Naive B cell (primary cell): ENCODE measurements at regions not wholly inside any gene's neighbourhood (a gene's known extent, or its start where the extent isn't known, plus 50 kb on each side); places are given as distances from the start of the nearest gene placed in this dataset.

Experiments used
- ATAC-seq, 2 donors: fragments of 150-1000 bp; cut with Tn5 transposase; 2 replicates each; pipeline ENCODE4 v1.10.0; 2021; ENCODE audit warnings: low read depth in 2 of 2, mild to moderate bottlenecking in 2 of 2, moderate library complexity in 2 of 2
- DNase-seq: peaks from one replicate; pipeline ENCODE4 v3.0.0; 2022
- H3K27ac Mint-ChIP-seq, 6 donors: one replicate each; pipeline ENCODE4 v1.8.0; 2020 to 2022; ENCODE audit warnings: mild to moderate bottlenecking in 6 of 6, mixed read lengths in 6 of 6, moderate library complexity in 5 of 6, inconsistent platforms in 2 of 6
- H3K27me3 Mint-ChIP-seq, 3 donors: one replicate each; pipeline ENCODE4 v1.8.0; 2021 to 2022; ENCODE audit warnings: mixed read lengths in 3 of 3, mild to moderate bottlenecking in 1 of 3
- H3K36me3 Mint-ChIP-seq, 2 donors: one replicate each; pipeline ENCODE4 v1.8.0; 2020 to 2022; ENCODE audit warnings: mixed read lengths in 2 of 2, inconsistent platforms in 1 of 2, mild to moderate bottlenecking in 1 of 2
- H3K4me1 Mint-ChIP-seq, 3 donors: one replicate each; pipeline ENCODE4 v1.8.0; 2020 to 2022; ENCODE audit warnings: mixed read lengths in 3 of 3, inconsistent platforms in 1 of 3, mild to moderate bottlenecking in 1 of 3, moderate library complexity in 1 of 3
- H3K4me3 Mint-ChIP-seq, 8 donors: one replicate each; pipeline ENCODE4 v1.8.0; 2020 to 2022; ENCODE audit warnings: mild to moderate bottlenecking in 8 of 8, mixed read lengths in 8 of 8, moderate library complexity in 8 of 8, inconsistent platforms in 2 of 8
- H3K9me3 Mint-ChIP-seq, 7 donors: one replicate each; pipeline ENCODE4 v1.8.0; 2020 to 2022; ENCODE audit warnings: mixed read lengths in 7 of 7, mild to moderate bottlenecking in 5 of 7, inconsistent platforms in 2 of 7, moderate library complexity in 1 of 7

GRCh38 chr7:84578825-84579224, 384.2 kb upstream of the SEMA3A start:
- DNase-seq (no peak), ATAC-seq (no peak)
- H3K4me1 Mint-ChIP-seq = no peaks in the 10 kb centered on the region
- no peaks in the 10 kb centered on the region for H3K9me3 Mint-ChIP-seq
- H3K36me3 Mint-ChIP-seq = no peaks in the 10 kb centered on the region
- H3K27ac Mint-ChIP-seq = no peak overlapping the region
- H3K4me3 Mint-ChIP-seq = no peak overlapping the region
- H3K27me3 Mint-ChIP-seq = no peaks in the 10 kb centered on the region

DNA sequence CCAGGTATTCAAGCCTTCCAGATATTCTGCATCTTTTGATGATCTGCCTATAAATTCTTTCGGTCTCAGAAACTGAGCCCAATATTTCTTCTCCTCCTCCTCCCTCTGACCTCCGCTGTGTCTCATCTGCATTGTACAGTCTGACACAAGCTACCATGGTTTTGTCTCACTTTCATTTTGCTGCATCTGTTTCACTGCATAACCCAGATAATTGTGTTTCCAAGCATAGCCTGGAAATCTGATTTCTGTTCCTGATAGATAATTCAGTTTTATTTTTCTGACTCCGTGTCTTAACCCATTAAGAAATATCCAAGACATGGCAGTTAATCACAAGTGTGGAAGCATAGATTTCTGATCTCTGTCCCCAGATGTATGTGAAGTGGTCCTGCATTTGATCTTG, 374.2 kb upstream of the SEMA3A start:
- DNase-seq (no peak), ATAC-seq (no peak)
- H3K4me1 Mint-ChIP-seq = no peaks in the 10 kb centered on the region
- H3K27ac Mint-ChIP-seq = no peak overlapping the region
- H3K36me3 Mint-ChIP-seq = no peaks in the 10 kb centered on the region
- H3K27me3 Mint-ChIP-seq = no peaks in the 10 kb centered on the region
- H3K4me3 Mint-ChIP-seq = no peak overlapping the region
- H3K9me3 Mint-ChIP-seq = peaks cover 0 to 5% (median 0%) of the 10 kb centered on the region in 7 donors

DNA sequence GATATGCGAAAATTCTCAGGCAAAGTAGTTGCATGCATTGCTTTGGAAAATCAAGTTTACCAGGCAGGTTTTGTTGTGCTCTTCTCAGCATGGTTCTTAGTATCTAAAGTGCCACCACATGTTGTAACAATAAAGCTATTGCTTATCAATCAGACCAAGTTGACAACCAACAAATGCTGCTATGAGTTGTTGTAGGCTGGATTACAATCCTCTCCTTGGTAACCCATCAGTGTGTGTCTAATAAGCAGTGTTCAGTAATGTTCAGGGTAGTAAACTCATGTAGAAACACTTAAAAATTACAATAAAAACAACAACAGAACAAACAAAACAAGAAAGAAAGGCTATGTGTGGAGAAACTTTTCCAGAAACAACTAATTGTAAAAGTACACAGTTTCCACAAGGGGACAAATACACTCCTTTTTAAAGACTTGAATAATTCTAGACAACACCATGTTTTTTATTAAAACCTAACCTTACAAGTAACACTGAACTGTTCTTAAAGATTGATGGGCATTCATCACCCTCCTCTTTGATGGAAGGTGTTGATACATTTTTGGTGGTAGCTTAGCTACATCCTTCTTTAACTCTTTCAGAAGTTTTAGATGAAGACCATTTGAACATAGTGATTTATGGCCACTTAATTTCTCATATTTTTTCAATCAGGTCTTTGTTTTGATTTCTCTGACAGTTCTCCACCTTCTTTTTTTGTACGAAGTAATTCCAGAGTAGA, 370.9 kb upstream of the SEMA3A start:
- no peaks in the 10 kb centered on the region for H3K36me3 Mint-ChIP-seq
- H3K27me3 Mint-ChIP-seq = no peaks in the 10 kb centered on the region
- no peak overlapping the region for H3K4me3 Mint-ChIP-seq
- DNase-seq = no peak
- H3K4me1 Mint-ChIP-seq = no peaks in the 10 kb centered on the region
- no peak overlapping the region for H3K27ac Mint-ChIP-seq
- no peak for ATAC-seq
- H3K9me3 Mint-ChIP-seq = peaks cover 0 to 2% (median 0%) of the 10 kb centered on the region in 7 donors

DNA sequence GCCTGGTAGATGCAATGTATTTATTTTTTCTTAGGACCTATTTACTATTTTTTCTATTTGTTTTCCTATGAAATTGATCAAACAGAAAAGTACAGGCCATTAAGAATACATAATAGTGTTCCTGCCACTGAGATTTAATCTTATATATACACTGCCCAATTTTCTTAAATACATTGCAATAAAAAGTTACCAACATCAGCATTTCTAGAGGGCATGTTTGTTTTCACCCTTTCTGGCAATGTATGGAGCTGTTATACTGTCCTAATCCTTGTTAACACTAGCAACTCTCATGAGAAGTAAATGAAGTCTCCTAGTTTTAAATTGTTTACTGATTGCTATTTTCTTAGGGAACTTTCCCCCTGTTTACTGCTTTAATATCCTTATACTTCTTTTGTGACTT, 359.1 kb upstream of the SEMA3A start:
- Mint-ChIP-seq H3K27ac (no peak overlapping the region), H3K27me3 (no peaks in the 10 kb centered on the region), H3K4me1 (no peaks in the 10 kb centered on the region), H3K4me3 (no peak overlapping the region), H3K9me3 (peaks cover 3 to 21% (median 13%) of the 10 kb centered on the region in 7 donors), H3K36me3 (no peaks in the 10 kb centered on the region)
- ATAC-seq (no peak), DNase-seq (no peak)

DNA sequence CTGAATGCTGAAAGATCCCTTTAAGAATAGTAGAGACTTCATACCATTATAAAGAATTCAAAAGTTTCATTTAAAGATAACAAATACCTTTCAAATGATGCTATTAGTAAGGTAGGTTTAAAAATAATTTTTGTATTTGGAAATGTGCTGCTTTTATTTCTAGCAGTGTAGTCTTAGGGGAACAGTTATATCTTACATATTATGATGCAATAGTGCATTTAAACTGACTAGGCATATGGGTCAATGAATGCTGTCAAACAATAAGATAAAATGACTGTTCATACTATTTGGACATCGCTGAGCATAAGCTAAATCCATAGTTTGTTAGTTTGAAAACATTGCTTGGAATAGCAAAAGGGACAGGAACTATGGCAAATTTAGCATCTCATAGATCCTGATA, 354.8 kb upstream of the SEMA3A start:
- Mint-ChIP-seq H3K4me1 (no peaks in the 10 kb centered on the region), H3K9me3 (peaks cover 0 to 5% (median 2%) of the 10 kb centered on the region in 7 donors), H3K36me3 (no peaks in the 10 kb centered on the region), H3K4me3 (no peak overlapping the region), H3K27me3 (no peaks in the 10 kb centered on the region), H3K27ac (no peak overlapping the region)
- no peak for ATAC-seq
- DNase-seq = no peak

- DNase-seq (no peak), ATAC-seq (no peak)
- H3K27me3 Mint-ChIP-seq = no peaks in the 10 kb centered on the region
- no peak overlapping the region for H3K4me3 Mint-ChIP-seq
- peaks cover 0 to 4% (median 0%) of the 10 kb centered on the region in 7 donors for H3K9me3 Mint-ChIP-seq
- H3K27ac Mint-ChIP-seq = no peak overlapping the region
- H3K4me1 Mint-ChIP-seq = no peaks in the 10 kb centered on the region
- no peaks in the 10 kb centered on the region for H3K36me3 Mint-ChIP-seq
Measured at GRCh38 chr7:84548366-84549365, 354.1 kb upstream of the SEMA3A start.

DNA sequence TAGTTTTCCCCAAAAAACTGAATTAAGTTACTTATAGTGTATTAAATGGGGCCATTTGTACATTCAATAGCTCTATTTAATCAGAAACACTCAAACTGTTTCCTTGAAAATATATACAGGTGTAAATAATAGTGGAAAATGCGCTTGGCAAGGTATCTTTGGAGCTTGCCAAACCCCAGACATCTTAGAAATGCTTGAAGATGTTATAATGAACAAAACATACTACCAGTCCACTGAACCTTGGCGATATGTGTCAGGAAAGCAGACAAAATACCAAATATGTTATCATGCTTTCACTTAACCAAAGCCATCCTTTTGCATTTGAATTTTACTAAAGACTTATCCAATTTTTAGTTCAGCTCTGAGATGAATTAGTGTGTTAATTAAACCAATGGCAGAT, 352.7 kb upstream of the SEMA3A start:
- H3K4me1 Mint-ChIP-seq = no peaks in the 10 kb centered on the region
- H3K36me3 Mint-ChIP-seq = no peaks in the 10 kb centered on the region
- H3K27me3 Mint-ChIP-seq = no peaks in the 10 kb centered on the region
- ATAC-seq = no peak
- H3K9me3 Mint-ChIP-seq = no peaks in the 10 kb centered on the region
- H3K4me3 Mint-ChIP-seq = no peak overlapping the region
- no peak overlapping the region for H3K27ac Mint-ChIP-seq
- no peak for DNase-seq

DNA sequence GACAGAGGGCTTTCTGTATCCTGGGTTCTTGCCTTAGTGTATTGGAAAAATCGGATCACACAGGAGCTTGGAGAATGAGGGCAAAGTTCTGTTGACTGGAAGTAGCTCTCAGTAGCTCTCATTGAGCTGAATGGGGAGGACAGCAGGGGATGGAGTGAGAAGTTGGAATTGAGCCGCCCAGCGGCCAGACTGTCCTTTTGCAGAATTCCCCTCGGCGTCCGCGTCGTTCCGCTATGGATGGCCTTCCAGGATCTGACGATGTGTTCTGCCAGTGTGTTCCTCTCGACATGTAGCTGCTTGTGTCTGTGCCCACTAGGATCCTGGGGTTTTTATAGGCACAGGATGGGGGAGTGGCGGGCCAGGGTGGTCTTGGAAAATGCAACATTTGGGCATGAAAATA, 351.8 kb upstream of the SEMA3A start:
- Mint-ChIP-seq H3K27ac (no peak overlapping the region), H3K27me3 (no peaks in the 10 kb centered on the region), H3K9me3 (peaks cover 0 to 2% (median 0%) of the 10 kb centered on the region in 7 donors), H3K4me1 (no peaks in the 10 kb centered on the region), H3K4me3 (no peak overlapping the region), H3K36me3 (no peaks in the 10 kb centered on the region)
- no peak for DNase-seq
- ATAC-seq = no peak

- DNase-seq = no peak
- H3K27me3 Mint-ChIP-seq = no peaks in the 10 kb centered on the region
- H3K27ac Mint-ChIP-seq = no peak overlapping the region
- H3K4me3 Mint-ChIP-seq = no peak overlapping the region
- no peak for ATAC-seq
- H3K4me1 Mint-ChIP-seq = no peaks in the 10 kb centered on the region
- H3K9me3 Mint-ChIP-seq = peaks cover 0 to 2% (median 0%) of the 10 kb centered on the region in 7 donors
- H3K36me3 Mint-ChIP-seq = no peaks in the 10 kb centered on the region
Measured at GRCh38 chr7:84538268-84538667, 343.7 kb upstream of the SEMA3A start.

GRCh38 chr7:84536271-84536870, 341.8 kb upstream of the SEMA3A start:
- Mint-ChIP-seq H3K27me3 (no peaks in the 10 kb centered on the region), H3K9me3 (peaks cover 0 to 2% (median 0%) of the 10 kb centered on the region in 7 donors), H3K4me1 (no peaks in the 10 kb centered on the region), H3K36me3 (no peaks in the 10 kb centered on the region), H3K27ac (no peak overlapping the region), H3K4me3 (no peak overlapping the region)
- ATAC-seq (no peak), DNase-seq (no peak)

- H3K4me3 Mint-ChIP-seq = no peak overlapping the region
- no peaks in the 10 kb centered on the region for H3K4me1 Mint-ChIP-seq
- H3K27me3 Mint-ChIP-seq = no peaks in the 10 kb centered on the region
- H3K9me3 Mint-ChIP-seq = peaks cover 0 to 2% (median 0%) of the 10 kb centered on the region in 7 donors
- no peak overlapping the region for H3K27ac Mint-ChIP-seq
- H3K36me3 Mint-ChIP-seq = no peaks in the 10 kb centered on the region
- ATAC-seq (no peak), DNase-seq (no peak)
Measured at GRCh38 chr7:84535580-84536270, 341.1 kb upstream of the SEMA3A start.

DNA sequence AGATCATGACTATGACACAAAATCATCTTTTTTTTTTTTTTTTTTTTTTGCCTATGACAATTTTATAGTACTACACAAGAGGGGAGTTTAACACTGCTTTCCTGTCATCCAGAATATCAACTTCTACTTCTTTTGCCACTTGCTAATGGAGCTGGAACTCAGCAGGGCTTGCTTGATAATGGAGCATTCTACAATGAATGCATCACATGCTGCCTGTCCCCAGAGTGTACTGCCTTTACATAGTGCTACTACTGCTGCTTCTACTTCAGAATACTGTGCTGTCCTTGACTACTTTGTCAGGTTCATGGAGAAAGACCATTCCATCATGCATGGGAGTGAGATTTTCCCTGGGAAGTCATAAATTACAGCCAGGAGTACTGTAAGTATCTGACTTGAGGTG, 338.6 kb upstream of the SEMA3A start:
- Mint-ChIP-seq H3K4me3 (no peak overlapping the region), H3K4me1 (no peaks in the 10 kb centered on the region), H3K36me3 (no peaks in the 10 kb centered on the region), H3K27me3 (no peaks in the 10 kb centered on the region), H3K27ac (no peak overlapping the region), H3K9me3 (peaks cover 0 to 2% (median 0%) of the 10 kb centered on the region in 7 donors)
- DNase-seq (no peak), ATAC-seq (no peak)

- H3K4me3 Mint-ChIP-seq = no peak overlapping the region
- H3K36me3 Mint-ChIP-seq = no peaks in the 10 kb centered on the region
- ATAC-seq (no peak), DNase-seq (no peak)
- H3K27me3 Mint-ChIP-seq = no peaks in the 10 kb centered on the region
- H3K9me3 Mint-ChIP-seq = peaks cover 0 to 2% (median 0%) of the 10 kb centered on the region in 7 donors
- H3K4me1 Mint-ChIP-seq = no peaks in the 10 kb centered on the region
- H3K27ac Mint-ChIP-seq = no peak overlapping the region
Measured at GRCh38 chr7:84532196-84532595, 337.6 kb upstream of the SEMA3A start.
